ENCODE measurements at regions not wholly inside any gene's neighbourhood (a gene's known extent, or its start where the extent isn't known, plus 50 kb on each side); places are given as distances from the start of the nearest gene placed in this dataset.

DNA sequence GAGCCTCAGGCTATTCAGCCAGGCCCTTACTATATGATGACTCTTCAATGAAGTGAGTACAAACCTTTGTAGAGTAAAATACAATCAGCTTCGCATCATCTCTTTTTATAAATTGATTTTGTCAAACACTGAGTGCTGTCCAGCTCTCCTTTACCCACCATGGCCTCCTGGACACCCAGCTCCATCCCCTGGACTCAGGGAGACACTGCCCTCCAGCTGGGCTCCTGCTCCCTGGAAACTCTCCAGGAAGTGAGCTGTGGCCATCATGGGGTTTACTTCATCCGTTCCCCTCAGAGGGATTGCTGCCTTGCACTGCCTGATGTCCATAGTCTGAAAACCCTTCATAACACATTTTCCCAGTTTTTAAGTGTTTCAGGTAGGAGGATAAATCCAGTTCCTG lies 82.5 kb upstream of the XIRP2 start (continued):
- no peak for TF ChIP-seq CTCF (IDR thresholded peaks at IDR 0.05)
- TF ChIP-seq, protein P1, sequence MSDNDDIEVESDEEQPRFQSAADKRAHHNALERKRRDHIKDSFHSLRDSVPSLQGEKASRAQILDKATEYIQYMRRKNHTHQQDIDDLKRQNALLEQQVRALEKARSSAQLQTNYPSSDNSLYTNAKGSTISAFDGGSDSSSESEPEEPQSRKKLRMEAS (IDR thresholded peaks at IDR 0.05; ENCODE audit: low read depth) = no peak
- no peak for TF ChIP-seq JUND (IDR thresholded peaks at IDR 0.05)
- no peak for TF ChIP-seq FOSL2 (IDR thresholded peaks at IDR 0.05; ENCODE audit: borderline replicate concordance, low read depth)
- TF ChIP-seq FOXM1 (IDR thresholded peaks at IDR 0.05; ENCODE audit: low read depth) = no peak
- TF ChIP-seq RFX5 (IDR thresholded peaks at IDR 0.05; ENCODE audit: low read length) = no peak
- no peak for TF ChIP-seq RXRA (IDR thresholded peaks at IDR 0.05; ENCODE audit: borderline replicate concordance, low read depth)
- TF ChIP-seq NRF1 (IDR thresholded peaks at IDR 0.05; ENCODE audit: low read depth, low read length) = no peak
- no peak for TF ChIP-seq GATA2 (CRISPR knock-in tag; IDR thresholded peaks at IDR 0.05)
- no peak for TF ChIP-seq RAD21 (IDR thresholded peaks at IDR 0.05; ENCODE audit: low read length)
- TF ChIP-seq POLR2AphosphoS5 (IDR thresholded peaks at IDR 0.05; ENCODE audit: low read depth, low read length) = no peak

- H3K36me3 ChIP-seq (replicated peaks in 1 of 2; ENCODE audit: control insufficient read depth in 1 of 2, insufficient read depth in 2 of 2, low read length in 1 of 2) = no peaks in the 10 kb centered on the region
- H3K79me2 ChIP-seq (ENCODE audit: insufficient read depth) = no peaks in the 10 kb centered on the region
- H4K20me1 ChIP-seq (ENCODE audit: insufficient read depth) = no peaks in the 10 kb centered on the region
- TF ChIP-seq GABPA (IDR thresholded peaks at IDR 0.05; ENCODE audit: low read depth) = no peak
- no peak for TF ChIP-seq SIN3A (IDR thresholded peaks at IDR 0.05; ENCODE audit: borderline replicate concordance, low read depth, low read length)
- no peak for TF ChIP-seq FOSL2 (IDR thresholded peaks at IDR 0.05; ENCODE audit: borderline replicate concordance, low read depth)
- no peak for TF ChIP-seq FOXJ3 (CRISPR knock-in tag; IDR thresholded peaks at IDR 0.05)
- TF ChIP-seq PBX3 (IDR thresholded peaks at IDR 0.05) = no peak
- TF ChIP-seq GATA2 (CRISPR knock-in tag; IDR thresholded peaks at IDR 0.05) = peak; percentile 42
- no peak; a peak in 1 of 4 replicates for TF ChIP-seq EP300 (IDR thresholded peaks at IDR 0.05; ENCODE audit: borderline replicate concordance in 1 of 2, low read depth in 1 of 2, low read length in 1 of 2)
- TF ChIP-seq, protein P2, sequence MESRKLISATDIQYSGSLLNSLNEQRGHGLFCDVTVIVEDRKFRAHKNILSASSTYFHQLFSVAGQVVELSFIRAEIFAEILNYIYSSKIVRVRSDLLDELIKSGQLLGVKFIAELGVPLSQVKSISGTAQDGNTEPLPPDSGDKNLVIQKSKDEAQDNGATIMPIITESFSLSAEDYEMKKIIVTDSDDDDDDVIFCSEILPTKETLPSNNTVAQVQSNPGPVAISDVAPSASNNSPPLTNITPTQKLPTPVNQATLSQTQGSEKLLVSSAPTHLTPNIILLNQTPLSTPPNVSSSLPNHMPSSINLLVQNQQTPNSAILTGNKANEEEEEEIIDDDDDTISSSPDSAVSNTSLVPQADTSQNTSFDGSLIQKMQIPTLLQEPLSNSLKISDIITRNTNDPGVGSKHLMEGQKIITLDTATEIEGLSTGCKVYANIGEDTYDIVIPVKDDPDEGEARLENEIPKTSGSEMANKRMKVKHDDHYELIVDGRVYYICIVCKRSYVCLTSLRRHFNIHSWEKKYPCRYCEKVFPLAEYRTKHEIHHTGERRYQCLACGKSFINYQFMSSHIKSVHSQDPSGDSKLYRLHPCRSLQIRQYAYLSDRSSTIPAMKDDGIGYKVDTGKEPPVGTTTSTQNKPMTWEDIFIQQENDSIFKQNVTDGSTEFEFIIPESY (IDR thresholded peaks at IDR 0.05; ENCODE audit: borderline replicate concordance, low read depth) = no peak
- no peak for TF ChIP-seq NRF1 (IDR thresholded peaks at IDR 0.05; ENCODE audit: low read depth, low read length)
- no peak for TF ChIP-seq RXRA (IDR thresholded peaks at IDR 0.05; ENCODE audit: borderline replicate concordance, low read depth)
- TF ChIP-seq RCOR1 (IDR thresholded peaks at IDR 0.05; ENCODE audit: low read length) = 0 out of 2 replicates have a peak, but pooled peaks have one; percentile 11
- no peak for TF ChIP-seq RFX5 (IDR thresholded peaks at IDR 0.05; ENCODE audit: low read length)
- TF ChIP-seq, protein P3, sequence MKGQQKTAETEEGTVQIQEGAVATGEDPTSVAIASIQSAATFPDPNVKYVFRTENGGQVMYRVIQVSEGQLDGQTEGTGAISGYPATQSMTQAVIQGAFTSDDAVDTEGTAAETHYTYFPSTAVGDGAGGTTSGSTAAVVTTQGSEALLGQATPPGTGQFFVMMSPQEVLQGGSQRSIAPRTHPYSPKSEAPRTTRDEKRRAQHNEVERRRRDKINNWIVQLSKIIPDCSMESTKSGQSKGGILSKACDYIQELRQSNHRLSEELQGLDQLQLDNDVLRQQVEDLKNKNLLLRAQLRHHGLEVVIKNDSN (IDR thresholded peaks at IDR 0.05; ENCODE audit: borderline replicate concordance, low read depth) = no peak
- no peak for TF ChIP-seq YY1 (IDR thresholded peaks at IDR 0.05; ENCODE audit: low read depth)
- no peak for TF ChIP-seq CHD2 (IDR thresholded peaks at IDR 0.05; ENCODE audit: low read length, partially characterized antibody)
- ChIA-PET POLR2A (no interaction called here), CTCF (interaction anchor here (0.9 kb wide), 1 partner anchor 410 kb away, joined by 3 read pairs; no protein-coding TSS in a partner anchor)
- H3K9me2 ChIP-seq = no peaks in the 10 kb centered on the region
- no peak overlapping the region for H3K4me3 ChIP-seq (ENCODE audit: low read depth in 2 of 2, low read length in 1 of 2)
- H3K4me2 ChIP-seq = no peak overlapping the region
- peaks cover 0 to 8% of the 10 kb centered on the region in 2 experiments; a peak in 2 of 4 replicates for H3K4me1 ChIP-seq (ENCODE audit: control insufficient read depth in 1 of 2, insufficient read depth in 2 of 2, low read depth in 1 of 2, low read length in 1 of 2)
- no peak overlapping the region for H3K9ac ChIP-seq
- H2AFZ ChIP-seq (ENCODE audit: low read depth) = no peak overlapping the region
- no peaks in the 10 kb centered on the region for H3K9me3 ChIP-seq
- no peaks in the 10 kb centered on the region for H3K27me3 ChIP-seq (ENCODE audit: insufficient read depth)
- no peaks in the 10 kb centered on the region for H3F3A ChIP-seq (replicated peaks; ENCODE audit: insufficient read depth)
- H3K27ac ChIP-seq (ENCODE audit: low read depth in 2 of 2, low read length in 1 of 2) = peak overlapping the region in 1 of 2 experiments; percentile 76; a peak in 2 of 4 replicates
- 52% methylated on average over 6 of the region's 6 CpGs for WGBS (ENCODE audit: low lambda C conversion rate)
- DNase-seq = peak; percentile 26
Measured at GRCh38 chr2:166803373-166804000, 84.8 kb upstream of the XIRP2 start.

Measured in SK-N-SH (cell line).